ENCODE measurements at regions not wholly inside any gene's neighbourhood (a gene's known extent, or its start where the extent isn't known, plus 50 kb on each side); places are given as distances from the start of the nearest gene placed in this dataset.

GRCh38 chr13:65855242-65855805, 1374.8 kb downstream of the PCDH9 start:
- TF ChIP-seq, protein P1, sequence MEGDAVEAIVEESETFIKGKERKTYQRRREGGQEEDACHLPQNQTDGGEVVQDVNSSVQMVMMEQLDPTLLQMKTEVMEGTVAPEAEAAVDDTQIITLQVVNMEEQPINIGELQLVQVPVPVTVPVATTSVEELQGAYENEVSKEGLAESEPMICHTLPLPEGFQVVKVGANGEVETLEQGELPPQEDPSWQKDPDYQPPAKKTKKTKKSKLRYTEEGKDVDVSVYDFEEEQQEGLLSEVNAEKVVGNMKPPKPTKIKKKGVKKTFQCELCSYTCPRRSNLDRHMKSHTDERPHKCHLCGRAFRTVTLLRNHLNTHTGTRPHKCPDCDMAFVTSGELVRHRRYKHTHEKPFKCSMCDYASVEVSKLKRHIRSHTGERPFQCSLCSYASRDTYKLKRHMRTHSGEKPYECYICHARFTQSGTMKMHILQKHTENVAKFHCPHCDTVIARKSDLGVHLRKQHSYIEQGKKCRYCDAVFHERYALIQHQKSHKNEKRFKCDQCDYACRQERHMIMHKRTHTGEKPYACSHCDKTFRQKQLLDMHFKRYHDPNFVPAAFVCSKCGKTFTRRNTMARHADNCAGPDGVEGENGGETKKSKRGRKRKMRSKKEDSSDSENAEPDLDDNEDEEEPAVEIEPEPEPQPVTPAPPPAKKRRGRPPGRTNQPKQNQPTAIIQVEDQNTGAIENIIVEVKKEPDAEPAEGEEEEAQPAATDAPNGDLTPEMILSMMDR (IDR thresholded peaks at IDR 0.05; ENCODE audit: insufficient read depth, low read length, poor library complexity, severe bottlenecking): no peak
- TF ChIP-seq EZH2phosphoT487 (conservative IDR thresholded peaks at IDR 0.05; ENCODE audit: low read length): no peak

Measured in SU-DHL-6 (cell line).